Left ventricle myocardium inferior (tissue), 1 donor: ENCODE measurements at regions not wholly inside any gene's neighbourhood (a gene's known extent, or its start where the extent isn't known, plus 50 kb on each side); places are given as distances from the start of the nearest gene placed in this dataset.

ENCODE experiments used
- DNase-seq: peaks from one replicate; pipeline ENCODE4 v3.0.0-alpha.2; 2020
- H3K27ac ChIP-seq: fragments of 200-600 bp; replicated peaks from 2 replicates; pipeline ENCODE4 v1.8.0; 2021
- H3K27me3 ChIP-seq: fragments of 200-600 bp; 2 replicates; pipeline ENCODE4 v1.8.0; 2021; ENCODE audit warnings: low read depth
- H3K36me3 ChIP-seq: fragments of 200-600 bp; 2 replicates; pipeline ENCODE4 v1.8.0; 2021
- H3K4me1 ChIP-seq: fragments of 200-600 bp; 2 replicates; pipeline ENCODE4 v1.8.0; 2021
- H3K4me3 ChIP-seq: fragments of 200-600 bp; 2 replicates; pipeline ENCODE4 v1.8.0; 2021; ENCODE audit warnings: mild to moderate bottlenecking, moderate library complexity
- H3K9me3 ChIP-seq: fragments of 200-600 bp; replicated peaks from 2 replicates; pipeline ENCODE4 v1.8.0; 2021
- intact Hi-C: fragments of 100-400 bp; cut with micrococcal nuclease; formaldehyde crosslinking; loops from one replicate; pipeline ENCODE4 v1.11.0; 2022
- TF ChIP-seq, protein P1 (sequence below): fragments of 200-600 bp; IDR thresholded peaks from 2 replicates; pipeline ENCODE4 v1.8.0; 2021; ENCODE audit warnings: antibody characterized with exemption, mild to moderate bottlenecking, borderline replicate concordance
- donor health status: DM: no; HTN: yes; CAD: no; lungs with severe emphysema.

DNA sequence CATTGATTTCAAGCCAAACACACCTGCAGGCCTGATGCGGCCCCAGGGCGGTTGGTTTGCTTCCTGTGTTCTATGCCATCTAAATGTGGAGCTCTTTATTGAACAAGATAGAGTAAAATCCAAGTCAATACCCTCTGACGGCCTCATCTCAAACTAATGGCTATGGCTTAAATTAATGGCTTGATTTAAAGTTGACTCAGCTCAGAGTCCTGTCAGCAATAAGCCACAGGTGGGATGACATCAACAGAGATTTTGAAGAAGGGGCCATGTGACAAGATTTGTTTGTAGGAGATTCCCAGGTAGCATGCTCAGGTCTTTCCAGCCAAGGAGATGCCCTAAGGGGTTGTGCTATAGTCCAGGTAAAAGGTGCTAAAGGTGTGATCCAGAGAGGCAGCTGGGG, 66.7 kb upstream of the ZNF32 start:
- H3K27ac ChIP-seq = no peak overlapping the region

DNA sequence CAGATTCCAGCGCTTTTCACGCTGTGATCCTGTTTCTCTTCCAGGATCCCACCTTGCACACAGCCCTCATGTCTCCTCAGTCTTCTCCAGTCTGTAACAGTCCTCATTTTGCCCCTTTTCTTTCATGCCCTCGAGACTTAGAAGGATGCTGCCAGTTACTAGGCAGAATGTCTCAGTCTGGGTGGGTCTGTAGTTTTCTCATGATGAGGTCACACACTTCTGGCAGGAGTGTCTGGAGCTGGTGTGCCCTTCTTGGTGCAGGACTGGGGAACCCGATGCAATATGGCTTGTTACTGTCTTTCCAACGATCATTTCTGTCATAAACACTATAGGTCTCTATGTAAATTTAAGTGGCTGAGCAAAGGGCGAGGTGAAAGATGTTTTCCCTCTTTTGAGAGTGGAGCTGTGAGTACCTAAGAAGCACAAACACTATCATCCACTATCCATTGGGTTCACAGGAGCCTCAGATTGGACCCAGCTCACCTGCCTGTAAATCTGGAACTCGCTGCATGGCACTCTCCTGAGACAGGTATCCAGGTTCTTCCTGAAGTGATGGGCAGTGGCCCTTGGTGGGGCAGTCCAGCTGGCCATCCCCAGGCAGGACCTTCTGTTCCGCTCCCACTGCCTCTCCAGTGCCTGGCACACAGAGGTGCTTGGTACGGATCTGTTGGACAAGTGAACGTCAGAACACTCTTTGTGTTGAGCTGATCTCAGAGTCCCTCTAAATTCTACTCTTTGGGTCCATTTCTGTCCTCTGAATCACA, 64.3 kb upstream of the ZNF32 start:
- H3K9me3 ChIP-seq = peaks cover 9% of the 10 kb centered on the region
- DNase-seq = no peak
- TF ChIP-seq, protein P1, sequence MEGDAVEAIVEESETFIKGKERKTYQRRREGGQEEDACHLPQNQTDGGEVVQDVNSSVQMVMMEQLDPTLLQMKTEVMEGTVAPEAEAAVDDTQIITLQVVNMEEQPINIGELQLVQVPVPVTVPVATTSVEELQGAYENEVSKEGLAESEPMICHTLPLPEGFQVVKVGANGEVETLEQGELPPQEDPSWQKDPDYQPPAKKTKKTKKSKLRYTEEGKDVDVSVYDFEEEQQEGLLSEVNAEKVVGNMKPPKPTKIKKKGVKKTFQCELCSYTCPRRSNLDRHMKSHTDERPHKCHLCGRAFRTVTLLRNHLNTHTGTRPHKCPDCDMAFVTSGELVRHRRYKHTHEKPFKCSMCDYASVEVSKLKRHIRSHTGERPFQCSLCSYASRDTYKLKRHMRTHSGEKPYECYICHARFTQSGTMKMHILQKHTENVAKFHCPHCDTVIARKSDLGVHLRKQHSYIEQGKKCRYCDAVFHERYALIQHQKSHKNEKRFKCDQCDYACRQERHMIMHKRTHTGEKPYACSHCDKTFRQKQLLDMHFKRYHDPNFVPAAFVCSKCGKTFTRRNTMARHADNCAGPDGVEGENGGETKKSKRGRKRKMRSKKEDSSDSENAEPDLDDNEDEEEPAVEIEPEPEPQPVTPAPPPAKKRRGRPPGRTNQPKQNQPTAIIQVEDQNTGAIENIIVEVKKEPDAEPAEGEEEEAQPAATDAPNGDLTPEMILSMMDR = no peak
- no peak overlapping the region for H3K4me3 ChIP-seq
- no peaks in the 10 kb centered on the region for H3K36me3 ChIP-seq
- no peaks in the 10 kb centered on the region for H3K27me3 ChIP-seq
- peaks cover 7% of the 10 kb centered on the region for H3K4me1 ChIP-seq
- no peak overlapping the region for H3K27ac ChIP-seq
- intact Hi-C loops = no loop called here

More for the DNA sequence above, 66.7 kb upstream of the ZNF32 start:
- peaks cover 9% of the 10 kb centered on the region for H3K9me3 ChIP-seq
- intact Hi-C loops = no loop called here
- H3K27me3 ChIP-seq = no peaks in the 10 kb centered on the region
- TF ChIP-seq, protein P1 = no peak
- H3K4me1 ChIP-seq = no peaks in the 10 kb centered on the region
- no peak for DNase-seq
- no peaks in the 10 kb centered on the region for H3K36me3 ChIP-seq
- no peak overlapping the region for H3K4me3 ChIP-seq

DNA sequence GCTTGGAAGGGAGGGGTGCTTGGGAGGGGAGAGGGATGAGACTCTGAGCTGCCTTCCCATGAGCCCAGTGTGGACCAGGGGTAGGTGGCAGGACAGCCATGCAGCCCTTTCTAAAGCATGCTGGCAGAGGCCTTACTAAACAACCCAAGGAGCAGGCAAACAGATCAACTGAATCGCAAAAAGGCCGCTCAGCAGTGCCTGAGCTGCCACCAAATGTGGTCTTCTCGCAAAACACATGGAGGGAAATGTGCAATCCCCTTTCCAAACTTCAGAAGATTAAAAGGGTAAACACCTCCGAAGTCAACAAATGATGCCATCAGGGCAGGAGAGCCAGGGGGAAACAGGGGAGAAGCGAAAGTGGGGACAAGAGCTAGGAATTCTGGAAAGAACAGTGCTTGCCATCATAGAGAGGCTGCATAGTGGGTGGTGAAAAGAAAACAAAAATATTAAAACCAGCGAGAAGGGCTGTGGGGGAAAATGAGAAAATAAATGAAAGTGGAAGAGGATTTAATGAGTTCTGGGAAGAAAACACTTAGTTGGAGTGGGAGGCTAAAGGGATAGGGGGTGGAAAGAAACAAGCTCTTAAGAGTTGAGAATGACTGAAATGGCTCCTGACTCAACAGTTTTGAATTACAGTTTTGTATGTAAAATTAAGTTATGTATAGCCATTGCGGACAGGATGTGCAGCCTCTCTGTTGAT, 62.2 kb upstream of the ZNF32 start:
- H3K27ac ChIP-seq = no peak overlapping the region

DNA sequence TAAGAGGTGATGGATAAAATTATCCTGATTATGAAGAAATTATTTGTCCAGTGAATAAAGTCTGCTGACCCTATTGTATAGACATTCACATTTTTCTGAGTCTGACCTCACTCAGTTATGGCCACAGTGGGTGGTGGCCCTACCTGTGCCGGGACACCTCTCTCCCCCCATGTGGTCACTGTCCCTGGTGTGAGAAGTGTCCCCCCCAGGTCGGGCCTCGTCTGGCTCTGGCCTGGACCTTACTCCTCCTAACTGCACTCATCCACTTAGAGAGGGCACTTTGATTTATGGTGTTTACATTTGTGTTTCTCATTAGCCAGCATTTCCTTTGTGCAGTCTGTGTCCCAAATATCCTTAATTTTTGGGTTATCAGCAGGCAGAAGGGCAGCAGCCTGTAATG, 59.6 kb upstream of the ZNF32 start:
- no peaks in the 10 kb centered on the region for H3K27me3 ChIP-seq
- TF ChIP-seq, protein P1 = no peak
- H3K27ac ChIP-seq = peak overlapping the region; percentile 86
- intact Hi-C loops = no loop called here
- H3K9me3 ChIP-seq = no peaks in the 10 kb centered on the region
- no peak overlapping the region for H3K4me3 ChIP-seq
- no peaks in the 10 kb centered on the region for H3K36me3 ChIP-seq
- peaks cover 40% of the 10 kb centered on the region for H3K4me1 ChIP-seq
- DNase-seq = no peak

More for the DNA sequence above, 62.2 kb upstream of the ZNF32 start:
- DNase-seq = no peak
- H3K36me3 ChIP-seq = no peaks in the 10 kb centered on the region
- H3K4me1 ChIP-seq = peaks cover 23% of the 10 kb centered on the region
- intact Hi-C loops = no loop called here
- H3K27me3 ChIP-seq = no peaks in the 10 kb centered on the region
- TF ChIP-seq, protein P1 = no peak
- H3K9me3 ChIP-seq = no peaks in the 10 kb centered on the region
- H3K4me3 ChIP-seq = no peak overlapping the region

DNA sequence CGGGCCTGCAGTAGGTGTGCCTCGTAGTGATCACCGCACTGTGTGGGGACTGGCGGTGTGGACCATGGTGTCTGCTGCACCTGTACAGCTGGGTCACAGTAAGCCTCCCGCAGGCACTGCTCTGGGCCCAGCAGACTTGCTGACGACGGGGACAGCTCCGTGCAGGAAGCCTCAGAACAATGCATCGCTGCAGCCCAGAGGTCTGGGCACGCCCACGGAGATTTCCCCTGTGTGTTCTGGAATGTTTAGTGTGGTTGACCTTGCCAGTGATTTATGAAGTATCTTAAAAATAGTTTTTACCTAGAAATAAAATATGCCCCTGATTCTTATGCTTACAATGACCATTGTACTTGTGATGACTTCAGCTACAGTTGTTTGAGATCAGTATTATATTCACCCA, 59.1 kb upstream of the ZNF32 start:
- TF ChIP-seq, protein P1 = no peak
- H3K9me3 ChIP-seq = no peaks in the 10 kb centered on the region
- peak; percentile 50 for DNase-seq
- no peaks in the 10 kb centered on the region for H3K36me3 ChIP-seq
- H3K27ac ChIP-seq = peak overlapping the region; percentile 86
- no peak overlapping the region for H3K4me3 ChIP-seq
- H3K27me3 ChIP-seq = no peaks in the 10 kb centered on the region
- intact Hi-C loops = no loop called here
- H3K4me1 ChIP-seq = peaks cover 42% of the 10 kb centered on the region
